A673 (cell line): ENCODE measurements at regions not wholly inside any gene's neighbourhood (a gene's known extent, or its start where the extent isn't known, plus 50 kb on each side); places are given as distances from the start of the nearest gene placed in this dataset.

Experiments used
- CTCF ChIP-seq: fragments of 300-800, 200-600 bp; sonication (generic); conservative IDR thresholded peaks from 2 replicates; pipeline ENCODE4 v1.5.1; 2017; ENCODE audit warnings: low read depth, mild to moderate bottlenecking, antibody characterized with exemption, low read length, moderate library complexity, mixed read lengths
- EZH2 ChIP-seq: fragments of 200-600 bp; sonication (generic); IDR thresholded peaks from 2 replicates; pipeline ENCODE4 v1.6.1; 2017; ENCODE audit warnings: borderline replicate concordance, low read depth, mild to moderate bottlenecking, mixed read lengths, antibody characterized with exemption, low read length; ENCODE audit not compliant: poor library complexity, severe bottlenecking

- no peak for TF ChIP-seq CTCF
- no peak for TF ChIP-seq EZH2
These were observed 114.1 kb downstream of the RAB38 start for GRCh38 chr11:88061111-88061510.
